Stimulated activated CD4-positive, alpha-beta T cell treated with anti-CD3 and anti-CD28 coated beads, Interleukin-1b, Interleukin-23, amount 100 ng/mL, for 24 hours (primary cell): ENCODE measurements at regions not wholly inside any gene's neighbourhood (a gene's known extent, or its start where the extent isn't known, plus 50 kb on each side); places are given as distances from the start of the nearest gene placed in this dataset.

Source experiments
- DNase-seq, 4 experiments: peaks; one replicate each; pipeline ENCODE4 v3.0.0-alpha.2; 2020; ENCODE audit warnings: low read depth in 4 of 4, low spot score in 1 of 4

DNA sequence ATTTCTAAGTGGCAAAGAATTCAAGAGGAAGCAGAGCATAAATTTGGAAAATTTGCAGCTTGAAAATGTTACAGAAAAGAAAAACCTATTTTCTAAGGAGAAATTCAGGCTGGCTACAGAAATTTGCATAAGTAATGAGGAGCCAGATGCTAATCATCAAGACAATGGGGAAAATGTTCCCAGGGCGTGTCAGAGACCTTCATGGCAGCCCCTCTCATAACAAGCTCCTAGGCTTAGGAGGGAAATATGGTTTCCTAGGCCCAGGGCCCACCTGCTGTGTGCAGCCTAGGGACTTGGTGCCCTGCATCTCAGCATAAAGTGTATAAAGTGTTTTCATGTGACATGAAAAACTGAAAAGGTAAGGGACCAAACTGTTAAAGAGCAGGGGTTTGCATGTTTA, 1796.3 kb upstream of the FLRT2 start:
- DNase-seq = no peak

DNA sequence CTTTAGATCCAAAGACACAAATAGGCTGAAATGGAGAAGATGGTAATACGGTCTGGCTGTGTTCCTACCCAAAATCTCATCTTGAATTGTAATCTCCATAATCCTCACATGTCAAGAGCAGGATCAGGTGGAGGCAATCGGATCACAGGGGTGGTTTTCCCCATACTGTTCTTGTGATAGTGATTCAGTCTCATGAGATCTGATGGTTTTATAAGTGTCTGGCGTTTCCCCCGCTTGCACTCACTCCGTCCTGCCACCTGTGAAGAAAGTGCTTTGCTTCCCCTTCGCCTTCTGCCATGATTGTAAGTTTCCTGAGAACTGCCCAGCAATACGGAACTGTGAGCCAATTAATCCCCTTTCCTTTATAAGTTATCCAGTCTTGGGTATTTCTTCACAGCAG, 1795.5 kb upstream of the FLRT2 start:
- DNase-seq = no peak

DNA sequence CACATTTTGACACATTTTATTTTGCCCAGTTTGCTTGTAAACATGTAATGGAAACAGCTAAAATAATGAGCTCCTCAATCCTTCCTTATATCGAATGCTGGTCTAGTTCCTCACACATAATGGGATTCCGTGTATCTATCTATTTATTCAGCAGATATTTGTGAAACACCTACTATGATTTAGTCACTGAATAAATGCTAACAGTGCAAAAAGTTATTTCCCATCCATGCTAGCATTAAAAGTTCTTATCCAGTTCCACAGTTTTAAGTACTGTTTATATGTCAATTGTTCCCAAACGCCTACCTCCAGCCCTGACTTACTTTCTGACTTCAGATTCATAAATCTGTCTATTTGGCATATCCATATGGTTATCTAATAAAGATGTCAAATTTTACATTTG, 1788.7 kb upstream of the FLRT2 start:
- DNase-seq = no peak

DNA sequence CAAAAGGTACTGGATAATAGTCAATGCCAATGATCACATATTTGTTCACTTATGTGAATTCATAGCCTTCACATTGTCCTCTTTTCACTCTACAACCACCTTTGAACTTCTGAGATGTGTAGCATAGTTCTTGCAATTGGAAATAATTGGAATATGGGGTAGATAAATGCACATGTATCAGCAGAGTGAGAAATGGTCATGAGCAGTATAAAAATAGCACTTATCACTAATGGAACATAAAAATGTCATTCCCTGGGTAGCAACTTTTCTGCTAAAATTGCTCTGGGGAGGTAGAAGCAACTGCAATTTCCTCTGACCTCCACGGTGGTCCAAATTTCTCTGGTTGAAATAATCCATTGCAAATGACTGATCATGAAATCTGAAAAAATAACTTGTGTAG, 1785.7 kb upstream of the FLRT2 start:
- DNase-seq = no peak

DNA sequence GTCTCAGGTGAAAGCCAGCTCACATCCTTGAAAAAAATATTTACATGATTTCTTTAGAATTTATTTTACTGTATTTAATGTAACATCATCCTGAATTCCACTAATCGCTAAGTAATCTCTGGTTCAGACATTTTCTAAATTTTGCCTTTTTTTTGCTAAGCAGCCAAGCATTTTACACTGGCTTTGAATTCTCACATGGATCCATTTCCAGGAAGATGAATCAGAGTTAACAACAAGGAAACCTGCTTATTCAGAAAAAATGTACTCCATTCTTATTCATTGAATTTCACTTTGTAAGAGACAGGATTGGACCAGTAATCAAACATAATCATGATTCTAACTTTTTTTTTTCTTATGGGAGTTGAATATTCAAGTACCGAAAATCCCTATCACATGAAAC, 1785.1 kb upstream of the FLRT2 start:
- DNase-seq = no peak

DNA sequence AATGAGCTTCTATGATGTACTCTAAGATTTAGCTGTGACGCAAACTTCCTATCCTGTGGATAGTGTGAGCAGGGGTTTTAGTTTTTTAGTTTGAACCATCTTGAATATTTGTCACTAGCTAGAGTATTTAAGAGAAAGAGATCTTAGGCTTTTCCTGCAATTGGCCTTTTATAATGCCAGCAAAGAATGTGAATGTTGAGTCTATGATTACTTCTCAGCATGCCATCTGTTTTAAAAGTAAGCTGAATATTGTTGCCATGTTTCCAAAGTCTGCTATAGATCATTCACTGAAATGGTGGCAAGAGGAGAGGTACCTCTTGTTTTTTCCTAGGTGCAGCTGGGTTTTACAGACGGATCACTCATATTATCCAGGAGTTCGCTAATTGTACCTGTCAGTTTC, 1783.6 kb upstream of the FLRT2 start:
- DNase-seq = no peak

DNA sequence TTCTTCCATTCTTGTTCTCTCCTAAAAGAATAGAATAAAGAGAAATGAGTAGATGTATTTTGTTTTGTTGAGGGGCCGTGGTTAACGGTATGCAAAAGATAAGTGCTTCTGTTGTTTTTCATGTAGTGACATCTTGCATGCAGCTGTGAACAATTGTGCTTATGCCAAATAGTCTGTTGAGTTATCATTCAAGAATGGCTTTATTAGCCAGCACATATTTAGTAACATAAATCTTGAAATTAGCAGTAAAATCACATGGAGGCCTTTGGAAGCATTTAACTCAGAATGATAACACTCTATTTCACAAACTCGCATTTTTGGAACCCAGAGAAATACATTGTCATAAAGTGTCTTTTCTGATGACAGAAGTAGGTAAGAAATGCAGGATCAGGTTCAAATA, 1772.0 kb upstream of the FLRT2 start:
- DNase-seq = no peak

DNA sequence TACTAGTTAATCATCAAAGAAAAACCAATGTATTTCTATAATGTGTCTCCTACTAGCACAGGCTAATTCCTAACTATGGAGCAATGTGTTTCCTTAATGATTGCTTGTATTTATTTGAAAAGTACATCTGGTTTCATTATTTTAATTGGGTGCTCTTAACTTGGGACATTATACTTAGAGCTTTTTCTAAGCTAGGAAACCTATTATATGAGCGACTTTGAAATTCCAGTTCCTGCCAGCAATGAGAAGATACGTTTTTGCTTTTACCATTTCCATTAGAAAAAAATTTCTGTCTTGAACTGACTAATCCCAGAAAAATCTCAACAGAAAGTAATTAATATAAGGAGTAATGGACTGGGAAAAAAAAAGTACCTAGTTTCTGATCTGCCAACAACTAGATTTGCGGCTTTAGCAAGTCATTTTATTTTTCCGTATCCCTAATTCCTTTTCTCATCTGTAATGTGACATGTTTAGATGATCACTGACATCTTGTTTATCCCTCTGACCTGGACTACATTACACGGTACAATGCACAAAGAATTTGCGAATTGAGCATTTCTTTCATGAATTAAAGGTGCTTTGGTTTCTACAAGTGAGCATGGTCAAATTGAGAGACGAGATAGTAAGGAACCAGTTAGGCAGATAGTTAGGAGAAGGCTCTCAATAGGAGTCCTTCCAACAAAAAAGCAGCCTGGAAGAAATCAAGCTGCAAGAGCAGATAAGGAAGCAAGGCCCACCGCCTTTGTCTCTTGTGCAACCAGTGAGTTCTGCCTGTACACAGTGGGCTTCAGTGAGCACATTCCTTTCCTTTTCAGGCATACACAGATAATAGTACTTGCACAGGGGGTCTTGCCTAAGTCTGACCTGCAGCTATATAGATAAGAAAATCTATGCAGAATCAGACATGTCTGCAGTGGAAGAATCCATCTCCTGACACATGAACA, 1765.0 kb upstream of the FLRT2 start:
- DNase-seq = no peak

DNA sequence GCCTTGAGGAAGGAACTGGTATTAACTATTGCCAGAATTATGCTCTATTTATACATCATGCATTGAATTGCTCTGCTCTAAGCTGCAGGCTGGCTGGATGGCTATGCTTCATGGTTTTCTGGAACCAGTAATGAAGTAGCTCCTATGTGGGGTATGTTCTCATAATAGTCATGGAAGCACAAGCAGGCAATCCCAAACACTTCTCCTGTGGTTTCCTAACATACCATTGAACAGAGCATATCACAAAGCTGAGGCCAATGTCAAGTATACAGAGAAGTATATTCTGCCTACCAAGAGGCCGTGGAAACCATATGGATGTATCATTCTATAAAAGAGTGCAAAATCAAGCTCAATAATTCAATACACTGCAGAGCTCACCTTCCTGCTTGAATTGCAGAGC, 1752.4 kb upstream of the FLRT2 start:
- DNase-seq = no peak

DNA sequence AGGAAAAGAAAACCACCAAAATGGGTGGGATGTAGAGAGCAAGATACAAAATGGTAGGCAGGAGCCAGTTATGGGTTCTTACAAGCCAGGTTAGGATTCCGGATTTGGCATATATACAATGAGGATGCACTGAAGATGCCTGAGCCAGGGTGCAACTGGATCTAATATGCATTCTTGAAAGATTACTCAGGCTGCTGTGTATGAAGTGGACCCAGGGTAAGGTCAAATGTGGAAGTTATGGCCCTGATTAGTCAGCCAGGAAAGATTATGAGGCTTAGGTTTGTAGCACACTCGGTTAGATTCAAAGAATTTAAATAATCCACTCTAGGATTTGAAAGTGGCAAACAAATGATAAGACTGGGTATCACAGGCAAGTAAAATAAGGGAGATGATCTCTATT, 1750.7 kb upstream of the FLRT2 start:
- no peak for DNase-seq

DNA sequence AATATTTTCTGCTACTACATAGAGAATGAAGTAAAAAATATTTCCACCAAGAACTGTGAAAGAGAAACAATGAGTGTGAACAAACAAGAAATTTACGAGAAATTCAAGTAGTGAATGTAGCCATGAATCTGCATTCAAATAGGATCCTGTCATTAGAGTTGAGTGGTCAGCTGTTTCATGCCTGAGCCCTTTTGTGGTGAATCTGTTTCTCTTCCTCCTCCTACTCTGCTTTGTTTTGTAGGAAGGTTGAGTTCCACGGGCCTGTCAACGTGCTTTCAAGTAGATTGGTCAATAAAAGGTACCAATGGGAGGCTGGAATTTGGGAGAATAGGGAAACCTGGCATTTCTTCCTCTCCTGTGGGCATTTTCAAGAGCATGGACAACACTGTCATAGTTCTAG, 1749.6 kb upstream of the FLRT2 start:
- DNase-seq = no peak

DNA sequence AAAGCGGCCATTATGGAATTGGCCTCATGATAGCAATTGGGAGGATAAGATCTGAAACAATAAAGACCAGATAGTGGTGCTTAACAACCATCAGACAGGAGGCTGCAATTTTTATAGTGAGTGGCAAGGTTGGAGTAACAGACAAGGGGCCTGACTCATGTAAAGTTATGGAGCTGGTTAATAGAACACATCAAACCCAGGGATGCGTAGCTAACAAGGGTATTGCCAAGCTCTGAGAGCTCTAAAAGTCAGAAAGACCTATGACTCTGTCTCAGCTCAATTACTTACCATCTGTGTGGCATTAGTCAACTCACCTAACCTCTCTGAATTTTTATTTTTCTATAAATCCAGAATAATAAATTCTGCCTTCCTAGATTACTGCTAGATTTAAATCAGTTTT, 1731.5 kb upstream of the FLRT2 start:
- DNase-seq = no peak

DNA sequence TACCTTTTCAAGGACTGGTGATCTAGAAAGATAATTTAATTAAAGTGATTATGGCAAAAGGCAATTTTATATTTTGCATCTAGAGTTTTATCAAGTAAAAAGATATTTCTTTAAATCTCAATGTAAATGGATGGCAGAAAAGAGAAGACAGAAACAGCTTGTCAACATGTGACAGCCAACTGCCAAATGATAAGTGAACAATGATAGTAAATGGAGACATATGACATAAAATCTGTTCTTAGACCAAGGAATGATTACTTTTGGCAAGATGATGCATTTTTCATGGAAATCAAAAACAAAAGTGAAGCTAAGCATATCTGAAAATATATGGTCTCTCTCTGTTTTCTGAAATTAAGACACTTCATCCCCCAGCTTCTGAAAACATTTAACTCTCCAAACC, 1730.7 kb upstream of the FLRT2 start:
- no peak for DNase-seq

DNA sequence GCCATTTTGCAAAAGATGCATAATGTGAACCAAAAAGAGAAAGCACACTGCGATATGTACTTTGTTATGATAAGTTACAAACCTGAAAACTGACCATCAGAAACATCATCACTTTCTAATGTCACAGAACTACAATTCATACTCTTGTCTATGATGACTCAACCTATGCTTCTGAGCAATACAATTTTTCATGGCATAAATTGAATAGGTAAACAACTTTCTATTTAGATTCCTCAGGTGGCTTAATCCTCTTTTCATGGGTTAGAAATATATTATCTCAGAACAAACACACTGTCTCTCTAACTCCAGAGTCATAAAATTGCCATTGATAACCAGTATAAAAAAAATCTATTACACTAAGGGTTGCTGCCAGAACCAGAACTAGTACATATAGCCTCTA, 1715.0 kb upstream of the FLRT2 start:
- DNase-seq = no peak

DNA sequence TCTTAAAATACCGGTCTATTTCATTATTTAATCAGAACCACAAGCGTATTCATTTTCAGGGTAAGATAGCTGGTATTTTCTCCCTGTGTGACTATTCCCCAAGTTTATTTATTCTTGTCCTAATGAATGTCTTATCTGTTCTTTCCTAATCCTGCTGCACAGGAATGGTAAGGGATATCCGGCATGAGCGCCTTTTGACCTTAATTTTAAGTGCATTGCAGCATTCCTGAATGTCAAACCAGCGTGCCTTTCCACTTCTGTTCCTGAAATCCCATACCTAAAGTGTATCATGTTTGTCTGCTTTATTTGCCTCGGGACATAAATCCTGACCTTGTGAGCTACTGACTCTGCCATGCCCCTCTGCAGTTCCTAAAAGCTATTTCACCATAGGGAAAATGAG, 1713.2 kb upstream of the FLRT2 start:
- no peak for DNase-seq

DNA sequence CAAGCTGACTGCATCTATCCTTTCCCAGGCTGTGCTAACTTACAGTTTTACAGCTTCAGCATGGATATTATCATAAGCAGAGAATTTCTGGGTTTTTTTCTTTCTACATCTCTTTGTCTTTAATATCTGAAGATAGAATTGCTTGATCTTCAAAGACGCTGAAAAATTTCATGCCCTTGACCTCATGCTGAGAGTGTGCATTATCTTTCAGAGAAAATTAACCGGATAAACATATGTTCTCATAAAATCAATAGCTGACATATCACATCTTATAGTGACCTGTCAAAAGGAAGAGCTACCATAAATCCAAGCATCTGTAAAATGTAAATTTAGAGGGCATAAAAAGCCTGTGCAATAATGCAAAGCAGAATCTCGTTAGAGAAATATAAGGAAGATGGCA, 1704.1 kb upstream of the FLRT2 start:
- no peak for DNase-seq

DNA sequence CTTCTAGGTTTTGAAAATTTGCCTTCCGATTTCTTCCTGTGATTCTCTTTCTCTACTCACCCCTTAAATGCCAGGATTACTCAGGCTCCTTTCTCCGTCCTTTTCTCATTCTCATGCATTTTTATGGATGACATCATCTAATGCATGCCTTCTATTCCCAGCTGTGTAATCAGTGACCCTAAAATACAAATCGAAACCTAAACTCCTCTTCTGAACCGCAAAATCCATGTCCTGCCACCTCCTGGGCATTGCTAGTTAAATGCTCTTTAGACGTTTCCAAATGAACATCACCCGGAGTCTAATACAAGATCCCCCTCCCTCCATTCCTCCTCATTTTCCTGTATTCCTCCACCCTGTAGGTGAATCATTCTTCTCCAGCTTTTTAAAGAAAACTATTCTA, 1703.1 kb upstream of the FLRT2 start:
- no peak for DNase-seq

DNA sequence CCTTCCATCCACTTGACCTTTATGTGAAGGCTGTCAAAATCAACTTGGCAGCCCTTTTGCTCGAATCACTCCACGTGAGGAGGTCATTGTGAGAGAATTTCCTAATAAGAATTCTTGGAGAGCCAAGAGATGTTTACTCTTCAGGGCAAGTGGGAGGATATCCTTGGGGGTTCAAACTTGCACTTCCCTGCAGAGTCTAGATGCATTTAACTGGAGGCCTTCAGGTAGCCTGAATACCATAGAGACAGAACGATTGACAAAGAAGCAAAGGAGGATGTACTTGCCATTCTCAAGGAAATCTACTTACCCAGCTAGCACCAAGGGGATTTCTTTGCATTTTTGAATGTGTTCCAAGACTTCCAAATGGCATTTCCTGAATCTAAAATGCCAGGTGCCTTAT, 1702.6 kb upstream of the FLRT2 start:
- DNase-seq = no peak

DNA sequence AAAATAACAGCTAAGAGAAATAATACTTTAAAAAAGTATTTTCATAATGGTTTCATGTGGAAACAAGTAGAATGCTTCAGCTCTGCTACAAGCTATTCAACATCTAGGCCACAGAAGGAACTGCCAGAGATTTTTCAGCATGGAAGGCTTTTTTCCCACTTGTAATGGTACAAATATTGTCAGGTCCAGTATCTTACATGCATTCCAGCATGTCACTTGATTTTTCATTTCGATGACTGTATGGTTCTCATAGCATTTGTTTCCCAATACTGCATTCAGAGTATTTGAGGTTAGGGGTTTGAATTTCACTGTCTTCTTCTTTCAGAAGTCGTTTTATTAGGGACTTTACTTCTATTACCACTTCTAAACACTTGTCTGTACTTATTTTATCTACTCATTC, 1701.5 kb upstream of the FLRT2 start:
- DNase-seq = no peak

DNA sequence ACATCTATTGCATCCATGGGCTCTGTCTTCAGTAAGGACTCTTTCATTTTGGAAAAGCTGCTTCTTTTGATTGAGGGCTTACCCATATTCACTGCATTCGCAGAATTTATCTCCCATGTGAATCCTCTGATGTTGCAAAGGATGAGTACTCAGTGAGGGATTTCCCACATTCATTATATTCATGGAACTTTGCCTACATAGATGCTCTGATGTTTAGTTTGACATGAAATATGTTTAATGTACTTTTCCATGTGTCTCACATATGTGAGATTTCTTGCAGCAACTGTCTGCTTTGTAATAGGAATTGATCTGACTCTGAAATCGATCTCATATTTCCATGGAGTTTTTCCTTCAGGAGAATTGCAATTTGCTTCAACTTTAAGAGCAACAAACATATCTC, 1699.6 kb upstream of the FLRT2 start:
- DNase-seq = no peak

DNA sequence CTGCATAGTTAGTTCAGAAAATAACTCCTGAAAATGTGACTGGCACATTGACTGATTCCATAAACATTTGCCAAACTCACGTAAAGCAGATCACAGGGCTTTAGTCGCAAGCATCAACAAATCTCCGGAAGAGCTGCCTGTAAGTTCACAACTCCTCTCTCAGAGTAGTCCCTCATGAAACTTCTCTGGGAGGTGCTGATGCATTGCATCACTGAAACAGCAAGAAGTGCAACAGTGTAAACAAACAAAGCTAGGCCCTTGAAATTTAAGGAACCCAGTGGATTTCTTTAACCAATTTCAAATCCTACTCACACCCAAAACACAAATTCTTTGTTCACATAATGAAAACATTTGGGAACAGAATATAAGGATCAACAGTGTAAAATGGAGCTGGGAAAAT, 1691.7 kb upstream of the FLRT2 start:
- no peak for DNase-seq

DNA sequence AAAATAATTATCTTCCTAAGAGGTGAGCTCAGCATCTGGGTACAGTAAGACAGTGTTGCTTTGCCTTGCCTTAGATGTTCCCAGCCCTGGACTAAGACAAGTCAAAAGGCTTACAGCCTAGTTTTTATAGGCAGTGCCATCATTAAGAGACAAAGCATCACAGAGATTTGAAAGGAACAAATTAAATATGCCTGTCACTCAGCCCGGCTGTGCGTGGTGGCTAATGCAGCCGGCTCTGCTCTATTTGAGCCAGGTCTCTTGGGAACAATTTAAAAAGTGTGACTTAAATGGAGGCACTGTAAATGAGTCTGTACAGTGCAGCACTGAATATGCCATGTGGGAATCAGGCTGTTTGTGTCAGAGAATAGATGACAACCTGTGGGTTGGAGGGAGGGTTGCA, 1687.4 kb upstream of the FLRT2 start:
- no peak for DNase-seq

DNA sequence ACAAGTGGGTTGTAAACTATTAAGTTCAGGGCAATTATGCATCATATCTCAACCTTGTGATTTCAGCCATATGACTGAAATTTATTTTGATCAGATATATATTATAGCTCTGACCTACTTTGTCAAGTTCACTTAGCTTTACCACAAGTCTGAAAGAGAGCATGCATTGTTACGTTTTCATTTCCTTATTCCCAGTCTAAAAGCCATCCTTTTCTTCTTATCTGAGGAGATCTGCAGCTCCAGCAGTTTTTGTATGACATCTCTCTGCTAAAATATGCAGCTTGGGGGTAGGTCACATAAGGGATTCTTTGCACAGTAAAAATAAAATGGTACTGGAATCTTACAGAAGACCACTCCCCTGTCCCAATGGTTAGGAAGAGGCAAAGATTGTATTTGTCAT, 1682.8 kb upstream of the FLRT2 start:
- no peak for DNase-seq
